ENCODE measurements at regions not wholly inside any gene's neighbourhood (a gene's known extent, or its start where the extent isn't known, plus 50 kb on each side); places are given as distances from the start of the nearest gene placed in this dataset.

DNA sequence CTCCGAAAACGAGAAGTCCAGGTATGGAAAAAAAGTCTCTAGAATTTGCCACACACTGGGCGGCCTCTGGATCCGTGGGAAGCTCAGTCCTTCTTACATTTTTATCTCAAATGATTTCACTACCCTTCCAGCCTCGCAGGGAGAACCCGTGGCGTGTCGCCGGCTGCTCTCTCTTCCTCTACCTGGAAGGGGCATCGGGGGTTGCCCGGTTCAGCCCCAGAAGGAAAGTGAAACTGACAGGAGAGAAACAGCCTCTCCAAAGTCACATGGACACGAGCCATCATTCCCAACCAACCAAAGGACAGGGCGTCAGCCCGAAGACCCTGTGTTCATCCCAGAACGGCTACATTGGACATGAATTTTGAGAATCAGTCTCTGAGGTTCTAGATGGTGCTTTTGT, 182.5 kb downstream of the ADSS2 start:
- Histone ChIP-seq H3K9me3 (replicated peaks) (no peaks in the 10 kb centered on the region), H3K27me3 (no peaks in the 10 kb centered on the region), H3K4me3 (no peak overlapping the region), H3K27ac (no peak overlapping the region), H3K36me3 (no peaks in the 10 kb centered on the region), H3K4me1 (peaks cover 15% of the 10 kb centered on the region)
- DNase-seq = no peak

DNA sequence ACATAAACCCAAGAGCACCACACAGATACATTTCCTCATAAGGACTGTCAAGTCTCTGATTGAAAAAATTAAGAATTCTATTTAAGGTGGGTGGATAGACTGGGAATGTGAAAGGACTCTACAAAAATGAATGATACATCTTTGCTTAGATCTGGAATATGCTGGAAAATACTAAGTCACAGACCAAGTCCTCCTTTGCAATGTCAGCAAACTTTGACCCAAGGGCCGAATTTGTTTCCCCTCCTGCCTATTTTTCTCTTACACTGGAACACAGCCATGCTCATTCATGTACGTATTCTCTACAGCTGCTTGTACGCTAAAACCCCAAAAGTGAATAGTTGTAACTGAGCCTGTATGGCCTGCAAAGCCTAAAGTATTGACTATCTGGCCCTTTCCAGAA, 180.7 kb downstream of the ADSS2 start:
- Histone ChIP-seq H3K4me3 (no peak overlapping the region), H3K4me1 (peaks cover 20% of the 10 kb centered on the region), H3K27ac (no peak overlapping the region), H3K27me3 (no peaks in the 10 kb centered on the region), H3K9me3 (replicated peaks) (no peaks in the 10 kb centered on the region), H3K36me3 (no peaks in the 10 kb centered on the region)
- DNase-seq = no peak

GRCh38 chr1:244271691-244272308, 179.9 kb downstream of the ADSS2 start:
- Histone ChIP-seq H3K36me3 (no peaks in the 10 kb centered on the region), H3K27me3 (no peaks in the 10 kb centered on the region), H3K27ac (no peak overlapping the region; the same call in 1 of the 2 replicates), H3K4me1 (peaks cover 20% of the 10 kb centered on the region), H3K4me3 (no peak overlapping the region), H3K9me3 (replicated peaks) (no peaks in the 10 kb centered on the region)
- DNase-seq = no peak

DNA sequence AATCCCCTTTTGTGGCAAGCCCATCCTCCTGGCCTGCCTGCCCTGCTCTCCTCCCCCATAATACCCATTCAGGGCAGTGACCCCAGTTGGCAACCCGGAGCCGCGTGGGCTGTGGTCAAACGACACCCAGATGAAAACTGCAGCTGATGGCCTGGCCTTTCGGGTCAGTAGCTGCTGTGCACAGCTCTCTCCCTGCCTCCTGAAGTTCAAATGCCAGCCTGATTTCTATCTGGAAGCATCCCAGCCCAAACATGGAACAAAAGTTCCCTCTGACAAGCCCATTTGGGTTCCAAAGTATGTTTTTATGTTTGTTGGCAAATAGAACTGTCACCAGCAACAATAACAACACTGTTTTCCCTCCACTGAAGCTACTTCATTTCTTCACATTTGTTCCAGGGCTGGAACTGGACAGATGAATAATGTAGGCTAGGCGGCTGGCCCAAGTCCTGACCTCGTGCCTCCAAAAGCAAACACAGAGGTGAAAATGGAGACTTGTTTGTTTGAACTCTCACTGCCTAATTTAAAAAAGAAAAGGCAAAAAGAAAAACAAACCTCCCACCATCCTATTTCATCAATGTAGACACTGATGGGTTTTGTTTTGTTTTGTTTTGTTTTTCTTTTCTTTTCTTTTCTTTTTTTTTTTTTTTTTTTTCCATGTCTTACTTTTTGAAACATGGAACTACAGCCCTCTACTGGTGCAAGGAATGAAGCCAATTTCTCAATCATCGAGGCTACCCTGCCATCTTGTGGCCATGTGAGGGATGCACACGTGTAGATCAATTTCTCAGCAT, 179.0 kb downstream of the ADSS2 start:
- peak overlapping the region; percentile 64 for H3K27ac ChIP-seq
- H3K4me3 ChIP-seq = peak overlapping the region; percentile 47
- peaks cover 20% of the 10 kb centered on the region for H3K4me1 ChIP-seq
- no peaks in the 10 kb centered on the region for H3K27me3 ChIP-seq
- H3K36me3 ChIP-seq = no peaks in the 10 kb centered on the region
- peak; percentile 48 to 92 for DNase-seq
- no peaks in the 10 kb centered on the region for H3K9me3 ChIP-seq (replicated peaks)

- H3K4me3 ChIP-seq = peak overlapping the region; percentile 47
- no peaks in the 10 kb centered on the region for H3K9me3 ChIP-seq (replicated peaks)
- peaks cover 20% of the 10 kb centered on the region for H3K4me1 ChIP-seq
- no peaks in the 10 kb centered on the region for H3K36me3 ChIP-seq
- DNase-seq = no peak
- H3K27ac ChIP-seq = peak overlapping the region; percentile 64
- H3K27me3 ChIP-seq = no peaks in the 10 kb centered on the region
Observed at GRCh38 chr1:244273262-244273844, 178.4 kb downstream of the ADSS2 start.

- DNase-seq = peak; percentile 88 to 94
- Histone ChIP-seq H3K9me3 (replicated peaks) (no peaks in the 10 kb centered on the region), H3K4me3 (peak overlapping the region; percentile 47), H3K36me3 (no peaks in the 10 kb centered on the region), H3K27ac (peak overlapping the region; percentile 64), H3K27me3 (no peaks in the 10 kb centered on the region), H3K4me1 (peaks cover 20% of the 10 kb centered on the region)
Observed at GRCh38 chr1:244273845-244274619, 177.7 kb downstream of the ADSS2 start.

DNA sequence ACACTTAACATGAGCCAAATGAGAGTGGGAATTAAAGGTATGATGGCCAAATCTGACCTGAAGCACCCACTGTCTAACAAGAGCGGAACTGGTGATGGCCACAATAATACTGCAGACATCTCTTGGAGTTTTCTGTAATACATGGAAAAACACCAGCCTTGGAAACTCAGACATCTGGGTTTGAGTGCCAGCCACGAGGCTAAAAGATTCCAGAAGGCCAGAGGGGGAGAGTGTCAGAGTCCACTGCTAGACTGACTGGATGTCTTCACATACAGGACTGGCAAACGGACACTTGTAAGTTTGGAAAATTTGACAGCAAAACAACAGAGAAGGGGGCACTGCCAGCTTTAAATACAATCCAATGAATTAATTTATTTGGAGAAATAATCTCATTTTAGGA, 175.1 kb downstream of the ADSS2 start:
- H3K9me3 ChIP-seq (replicated peaks) = no peaks in the 10 kb centered on the region
- H3K4me3 ChIP-seq = no peak overlapping the region
- no peaks in the 10 kb centered on the region for H3K27me3 ChIP-seq
- DNase-seq = no peak
- no peak overlapping the region for H3K27ac ChIP-seq
- H3K36me3 ChIP-seq = no peaks in the 10 kb centered on the region
- H3K4me1 ChIP-seq = peaks cover 20% of the 10 kb centered on the region

- no peak overlapping the region for H3K4me3 ChIP-seq
- H3K27ac ChIP-seq = no peak overlapping the region
- H3K4me1 ChIP-seq = no peaks in the 10 kb centered on the region
- H3K9me3 ChIP-seq (replicated peaks) = no peaks in the 10 kb centered on the region
- no peaks in the 10 kb centered on the region for H3K36me3 ChIP-seq
- no peaks in the 10 kb centered on the region for H3K27me3 ChIP-seq
- no peak for DNase-seq
Observed at GRCh38 chr1:244280201-244280600, 171.5 kb downstream of the ADSS2 start.

DNA sequence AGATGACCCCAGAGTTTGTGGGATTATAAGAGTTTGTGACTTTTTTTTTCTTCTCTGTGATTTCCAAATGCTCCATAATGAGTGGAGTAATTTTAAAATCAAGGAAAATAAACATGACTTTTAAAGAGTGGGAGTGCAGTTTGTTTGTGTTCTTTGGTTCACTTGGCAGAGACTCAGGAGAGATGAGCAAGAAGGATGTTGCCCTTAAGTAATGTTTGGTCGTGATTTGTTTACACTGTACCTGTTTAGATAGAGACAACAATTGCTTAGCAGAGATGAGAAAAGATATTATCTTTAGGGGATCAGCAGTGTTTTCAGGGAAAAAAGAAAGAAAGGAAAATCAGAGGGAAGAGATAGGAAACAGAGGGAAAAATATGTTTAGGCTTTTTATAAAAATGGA, 170.8 kb downstream of the ADSS2 start:
- no peak overlapping the region for H3K27ac ChIP-seq
- no peaks in the 10 kb centered on the region for H3K4me1 ChIP-seq
- DNase-seq = no peak
- no peaks in the 10 kb centered on the region for H3K36me3 ChIP-seq
- H3K9me3 ChIP-seq (replicated peaks) = no peaks in the 10 kb centered on the region
- no peak overlapping the region for H3K4me3 ChIP-seq
- no peaks in the 10 kb centered on the region for H3K27me3 ChIP-seq

DNA sequence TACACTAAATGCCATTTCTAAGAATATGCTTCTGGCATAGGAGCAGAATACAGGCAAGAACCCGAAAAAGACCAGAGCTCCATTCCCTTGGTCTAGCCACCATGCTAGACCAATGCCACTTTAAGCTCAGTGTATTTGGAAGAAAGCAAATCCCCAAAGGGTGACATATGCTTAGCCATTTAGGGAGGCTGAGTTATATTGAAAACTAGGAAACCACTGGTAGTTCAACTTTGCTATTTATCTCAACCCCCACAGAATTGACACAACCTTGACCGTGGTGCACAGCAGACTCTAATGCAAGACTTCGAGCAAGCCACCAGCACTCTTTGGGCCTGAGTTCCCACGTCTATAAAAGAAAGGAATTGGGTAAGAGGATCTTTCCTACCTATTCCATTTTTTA, 167.9 kb downstream of the ADSS2 start:
- DNase-seq = no peak
- H3K27me3 ChIP-seq = no peaks in the 10 kb centered on the region
- no peaks in the 10 kb centered on the region for H3K4me1 ChIP-seq
- H3K27ac ChIP-seq = no peak overlapping the region
- H3K4me3 ChIP-seq = no peak overlapping the region
- peaks cover 5% of the 10 kb centered on the region for H3K9me3 ChIP-seq (replicated peaks)
- H3K36me3 ChIP-seq = no peaks in the 10 kb centered on the region

GRCh38 chr1:244284641-244285156, 167.0 kb downstream of the ADSS2 start:
- Histone ChIP-seq H3K27me3 (no peaks in the 10 kb centered on the region), H3K4me1 (no peaks in the 10 kb centered on the region), H3K4me3 (no peak overlapping the region), H3K36me3 (no peaks in the 10 kb centered on the region), H3K27ac (no peak overlapping the region), H3K9me3 (replicated peaks) (peaks cover 5% of the 10 kb centered on the region)
- DNase-seq = no peak

DNA sequence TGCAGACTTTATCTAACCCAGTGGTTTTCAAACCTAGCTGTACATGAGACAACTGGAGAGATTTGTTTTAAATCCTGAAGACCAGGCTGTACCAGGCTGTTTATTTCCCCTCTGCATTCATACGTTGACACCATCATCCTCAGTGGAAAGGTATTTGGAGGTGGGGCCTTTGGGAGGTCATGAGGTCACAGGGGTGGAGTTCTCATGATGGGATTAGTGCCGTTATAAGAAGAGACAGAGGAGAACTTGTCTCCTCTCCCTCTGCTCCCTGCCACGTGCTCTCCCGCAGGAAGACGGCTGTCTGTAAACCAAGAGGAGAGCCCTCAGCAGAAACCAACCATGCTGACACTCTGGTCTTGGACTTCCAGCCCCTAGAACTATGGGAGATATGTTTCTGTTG, 165.4 kb downstream of the ADSS2 start:
- no peak overlapping the region for H3K4me3 ChIP-seq

GRCh38 chr1:244287726-244288125, 164.0 kb downstream of the ADSS2 start:
- no peak overlapping the region for H3K4me3 ChIP-seq
- no peak overlapping the region for H3K27ac ChIP-seq
- H3K27me3 ChIP-seq = no peaks in the 10 kb centered on the region
- H3K4me1 ChIP-seq = peaks cover 4% of the 10 kb centered on the region; the same call in 1 of the 2 replicates
- peaks cover 5% of the 10 kb centered on the region for H3K9me3 ChIP-seq (replicated peaks)
- H3K36me3 ChIP-seq = no peaks in the 10 kb centered on the region
- DNase-seq = no peak

More for the DNA sequence above, 165.4 kb downstream of the ADSS2 start:
- no peak for DNase-seq
- H3K9me3 ChIP-seq (replicated peaks) = peaks cover 5% of the 10 kb centered on the region
- no peaks in the 10 kb centered on the region for H3K36me3 ChIP-seq
- H3K4me1 ChIP-seq = no peaks in the 10 kb centered on the region
- no peak overlapping the region for H3K27ac ChIP-seq
- no peaks in the 10 kb centered on the region for H3K27me3 ChIP-seq

- peaks cover 4% of the 10 kb centered on the region; the same call in 1 of the 2 replicates for H3K4me1 ChIP-seq
- no peak for DNase-seq
- H3K27ac ChIP-seq = no peak overlapping the region
- peaks cover 5% of the 10 kb centered on the region for H3K9me3 ChIP-seq (replicated peaks)
- H3K4me3 ChIP-seq = no peak overlapping the region
- no peaks in the 10 kb centered on the region for H3K36me3 ChIP-seq
- no peaks in the 10 kb centered on the region for H3K27me3 ChIP-seq
Observed at GRCh38 chr1:244288663-244289062, 163.0 kb downstream of the ADSS2 start.
